ENCODE measurements at regions not wholly inside any gene's neighbourhood (a gene's known extent, or its start where the extent isn't known, plus 50 kb on each side); places are given as distances from the start of the nearest gene placed in this dataset.

GRCh38 chr11:10386361-10386760 is 68.7 kb upstream of the AMPD3 start:
- ChIA-PET POLR2A (no interaction called here), CTCF (no interaction called here)
- H3K4me1 Mint-ChIP-seq (ENCODE audit: low read depth), result no peaks in the 10 kb centered on the region
- H3K9me3 Mint-ChIP-seq, result no peaks in the 10 kb centered on the region
- ATAC-seq (no peak), DNase-seq (no peak)
- intact Hi-C loops (cut with micrococcal nuclease), result no loop called here
- H3K27ac Mint-ChIP-seq, result no peak overlapping the region
- no peaks in the 10 kb centered on the region for H3K36me3 Mint-ChIP-seq (ENCODE audit: low read depth)
- no peak for TF ChIP-seq CTCF (IDR thresholded peaks at IDR 0.05)
- H3K27me3 Mint-ChIP-seq, result peaks cover 29% of the 10 kb centered on the region
- H3K4me3 Mint-ChIP-seq, result no peak overlapping the region

GRCh38 chr11:10386861-10387205 is 68.2 kb upstream of the AMPD3 start:
- CTCF ChIA-PET, result no interaction called here
- POLR2A ChIA-PET, result no interaction called here
- intact Hi-C loops (cut with micrococcal nuclease), result no loop called here

GRCh38 chr11:10387206-10388083 is 67.6 kb upstream of the AMPD3 start:
- H3K27ac Mint-ChIP-seq, result no peak overlapping the region
- no peaks in the 10 kb centered on the region for H3K36me3 Mint-ChIP-seq (ENCODE audit: low read depth)
- no peak for ATAC-seq
- POLR2A ChIA-PET, result no interaction called here
- TF ChIP-seq CTCF (IDR thresholded peaks at IDR 0.05), result no peak
- H3K9me3 Mint-ChIP-seq, result no peaks in the 10 kb centered on the region
- no peak overlapping the region for H3K4me3 Mint-ChIP-seq
- intact Hi-C loops (cut with micrococcal nuclease), result no loop called here
- no peak for DNase-seq
- H3K4me1 Mint-ChIP-seq (ENCODE audit: low read depth), result no peaks in the 10 kb centered on the region
- H3K27me3 Mint-ChIP-seq, result peaks cover 31% of the 10 kb centered on the region
- CTCF ChIA-PET, result interaction anchor here (1.2 kb wide), 1 partner anchor 9 kb away, joined by 4 read pairs; no protein-coding TSS in a partner anchor

More at GRCh38 chr11:10386861-10387205, 68.2 kb upstream of the AMPD3 start:
- no peak for DNase-seq
- H3K9me3 Mint-ChIP-seq, result no peaks in the 10 kb centered on the region
- H3K27ac Mint-ChIP-seq, result no peak overlapping the region
- no peaks in the 10 kb centered on the region for H3K4me1 Mint-ChIP-seq (ENCODE audit: low read depth)
- H3K27me3 Mint-ChIP-seq, result peaks cover 29% of the 10 kb centered on the region
- TF ChIP-seq CTCF (IDR thresholded peaks at IDR 0.05), result no peak
- H3K4me3 Mint-ChIP-seq, result no peak overlapping the region
- no peak for ATAC-seq
- H3K36me3 Mint-ChIP-seq (ENCODE audit: low read depth), result no peaks in the 10 kb centered on the region

GRCh38 chr11:10388101-10388500 is 67.0 kb upstream of the AMPD3 start:
- Mint-ChIP-seq H3K27me3 (peaks cover 29% of the 10 kb centered on the region), H3K4me1 (ENCODE audit: low read depth) (no peaks in the 10 kb centered on the region), H3K36me3 (ENCODE audit: low read depth) (no peaks in the 10 kb centered on the region), H3K9me3 (no peaks in the 10 kb centered on the region), H3K4me3 (no peak overlapping the region), H3K27ac (no peak overlapping the region)
- ATAC-seq (no peak), DNase-seq (no peak)
- intact Hi-C loops (cut with micrococcal nuclease), result no loop called here
- CTCF ChIA-PET, result interaction anchor here (1.2 kb wide), 1 partner anchor 9 kb away, joined by 4 read pairs; no protein-coding TSS in a partner anchor
- POLR2A ChIA-PET, result no interaction called here
- TF ChIP-seq CTCF (IDR thresholded peaks at IDR 0.05), result no peak

GRCh38 chr11:10388574-10388973 is 66.5 kb upstream of the AMPD3 start:
- peaks cover 29% of the 10 kb centered on the region for H3K27me3 Mint-ChIP-seq
- no peaks in the 10 kb centered on the region for H3K9me3 Mint-ChIP-seq
- no peaks in the 10 kb centered on the region for H3K36me3 Mint-ChIP-seq (ENCODE audit: low read depth)
- no peak overlapping the region for H3K4me3 Mint-ChIP-seq
- no peak for TF ChIP-seq CTCF (IDR thresholded peaks at IDR 0.05)
- DNase-seq (no peak), ATAC-seq (no peak)
- H3K4me1 Mint-ChIP-seq (ENCODE audit: low read depth), result no peaks in the 10 kb centered on the region
- ChIA-PET CTCF (interaction anchor here (1.2 kb wide), 1 partner anchor 8 kb away, joined by 4 read pairs; no protein-coding TSS in a partner anchor), POLR2A (no interaction called here)
- no peak overlapping the region for H3K27ac Mint-ChIP-seq
- intact Hi-C loops (cut with micrococcal nuclease), result no loop called here
